ENCODE measurements at regions not wholly inside any gene's neighbourhood (a gene's known extent, or its start where the extent isn't known, plus 50 kb on each side); places are given as distances from the start of the nearest gene placed in this dataset.
A peak's percentile ranks its signal among the peaks of the same experiment; 100 is the strongest.

DNA sequence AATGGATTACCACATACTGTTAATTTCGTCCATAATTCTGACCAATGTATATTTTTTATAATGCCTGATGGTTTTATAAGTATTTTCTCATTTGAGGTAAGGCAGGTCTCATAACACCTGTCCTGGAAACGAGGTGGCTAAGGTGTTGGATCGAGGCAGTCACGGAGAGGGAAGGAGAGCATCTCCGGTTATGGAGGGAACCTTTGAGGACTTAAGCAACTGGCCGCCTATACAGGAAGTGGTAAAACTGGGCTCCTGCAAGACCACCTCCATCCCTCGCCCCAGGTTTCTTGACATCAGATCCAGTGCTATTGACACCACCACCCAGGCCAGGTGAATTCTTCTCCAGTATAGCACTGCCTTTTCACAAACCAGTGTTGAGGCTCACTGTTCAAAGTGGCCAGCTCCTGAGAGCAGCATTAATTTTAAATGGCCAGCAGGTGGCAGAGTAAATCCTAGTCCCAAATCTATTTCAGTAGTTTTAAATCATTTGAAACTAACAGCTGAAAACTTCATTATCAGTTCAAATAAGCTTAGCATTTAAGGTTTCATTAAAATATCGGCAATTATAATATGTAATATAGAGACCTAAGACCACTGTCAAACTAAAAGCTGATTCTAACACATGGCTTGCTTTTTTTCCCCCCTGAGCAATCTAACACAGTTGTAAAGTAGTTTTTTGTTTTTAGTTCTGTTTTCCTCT is 100.8 kb downstream of the PPM1A start:
- peak; percentile 71 for DNase-seq

DNA sequence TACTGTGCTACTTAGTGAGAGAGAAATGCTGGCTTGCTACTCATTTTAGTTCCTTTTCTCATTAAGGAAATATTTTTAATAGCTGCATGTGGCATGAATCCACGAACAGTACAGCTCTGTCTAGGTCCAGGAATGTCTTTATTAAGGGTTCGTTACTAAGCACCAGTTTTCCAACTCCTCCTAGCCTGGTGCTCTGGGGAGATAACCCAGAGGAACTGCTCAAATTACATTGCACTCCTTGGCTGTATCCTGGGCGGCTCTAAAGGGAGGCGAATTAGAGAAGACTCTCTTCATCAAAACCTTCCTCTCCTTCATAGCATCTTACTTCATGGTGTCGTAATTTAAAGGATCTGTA is 101.3 kb downstream of the PPM1A start:
- DNase-seq, result no peak

DNA sequence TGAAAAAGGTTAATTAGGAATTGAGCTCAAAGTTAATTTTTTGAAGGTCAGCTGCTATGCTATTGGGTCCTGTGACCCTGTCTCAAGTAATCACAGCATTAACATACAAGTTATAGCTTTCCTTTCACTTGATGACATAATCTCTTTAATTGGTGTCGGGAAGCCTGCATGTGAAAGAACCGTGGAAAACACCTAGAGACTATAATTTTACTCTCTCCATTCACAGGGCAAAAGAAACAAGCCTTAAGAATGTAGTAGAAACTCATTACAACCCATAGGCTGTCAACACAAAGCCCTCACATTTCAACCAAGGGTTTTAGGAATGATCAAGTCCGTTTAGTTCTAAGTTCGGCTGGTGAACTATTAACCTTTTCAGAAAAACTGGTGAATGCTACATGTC is 104.4 kb downstream of the PPM1A start:
- DNase-seq, result no peak

DNA sequence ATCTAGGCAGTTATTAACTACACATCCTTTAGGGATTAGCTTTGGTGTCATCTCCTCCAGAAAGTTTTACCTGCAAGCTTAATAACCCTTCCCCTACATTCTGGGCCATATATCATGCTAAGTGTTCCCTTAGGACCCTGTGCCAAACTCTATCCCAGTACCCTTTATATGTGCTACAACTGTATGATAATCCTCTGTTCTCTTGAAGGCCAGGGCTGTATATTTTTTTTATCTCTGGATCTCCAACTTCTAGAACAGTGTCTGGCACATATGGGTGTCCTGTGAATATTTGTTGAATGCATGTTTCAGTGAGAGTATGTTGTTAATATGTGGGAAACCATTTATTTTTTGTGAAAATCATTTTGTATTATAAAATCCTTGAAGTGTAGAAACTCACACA is 106.7 kb downstream of the PPM1A start:
- DNase-seq, result no peak

DNA sequence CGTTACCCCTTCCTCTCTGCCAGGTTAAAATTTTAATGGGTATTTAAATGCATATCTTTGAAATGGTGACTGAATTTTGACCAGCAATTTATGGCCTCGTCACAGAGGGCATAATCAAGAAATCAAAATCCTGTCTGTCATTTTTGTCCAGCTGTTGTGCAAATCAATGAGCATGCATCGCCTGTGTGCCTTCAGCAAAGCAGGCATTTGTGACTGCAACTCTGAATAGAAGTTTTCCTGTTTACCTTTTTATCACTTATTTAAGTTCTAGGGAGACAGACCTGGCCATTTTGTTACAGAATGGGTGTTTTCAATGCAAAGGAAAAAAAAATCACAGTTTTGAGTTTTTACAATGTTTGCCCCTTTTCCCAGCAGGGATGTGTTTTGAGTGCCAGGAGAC is 107.4 kb downstream of the PPM1A start:
- DNase-seq, result no peak

DNA sequence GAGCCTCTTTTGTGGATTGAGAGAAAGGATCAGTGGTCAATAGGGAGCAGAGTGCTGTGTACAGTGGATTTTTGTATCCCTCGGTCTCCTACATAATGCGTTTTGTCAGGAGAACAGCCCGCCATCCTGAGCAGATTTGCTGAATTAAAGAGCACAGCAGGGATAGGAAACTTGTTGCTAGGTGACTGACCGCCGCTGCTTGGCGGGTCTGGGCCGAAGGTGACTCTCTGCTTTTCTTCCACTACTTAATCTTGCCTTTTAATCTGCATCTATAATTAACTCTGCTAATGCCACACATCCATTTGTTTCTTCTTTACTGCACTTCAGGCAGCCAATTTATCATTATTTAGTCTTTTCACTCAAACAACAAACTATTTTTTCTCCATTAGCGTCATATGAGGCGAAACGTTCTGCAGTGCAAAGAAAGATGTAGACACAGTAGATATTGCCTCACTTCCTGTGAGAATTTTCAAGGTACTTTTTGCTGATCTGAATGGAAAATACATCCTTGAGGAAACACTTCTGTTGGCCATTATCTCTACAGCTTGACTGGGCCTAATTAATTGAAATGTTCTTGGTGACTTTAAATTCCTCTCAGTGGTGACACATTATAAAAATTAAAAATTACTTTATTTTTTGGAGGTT is 108.0 kb downstream of the PPM1A start:
- DNase-seq, result no peak

DNA sequence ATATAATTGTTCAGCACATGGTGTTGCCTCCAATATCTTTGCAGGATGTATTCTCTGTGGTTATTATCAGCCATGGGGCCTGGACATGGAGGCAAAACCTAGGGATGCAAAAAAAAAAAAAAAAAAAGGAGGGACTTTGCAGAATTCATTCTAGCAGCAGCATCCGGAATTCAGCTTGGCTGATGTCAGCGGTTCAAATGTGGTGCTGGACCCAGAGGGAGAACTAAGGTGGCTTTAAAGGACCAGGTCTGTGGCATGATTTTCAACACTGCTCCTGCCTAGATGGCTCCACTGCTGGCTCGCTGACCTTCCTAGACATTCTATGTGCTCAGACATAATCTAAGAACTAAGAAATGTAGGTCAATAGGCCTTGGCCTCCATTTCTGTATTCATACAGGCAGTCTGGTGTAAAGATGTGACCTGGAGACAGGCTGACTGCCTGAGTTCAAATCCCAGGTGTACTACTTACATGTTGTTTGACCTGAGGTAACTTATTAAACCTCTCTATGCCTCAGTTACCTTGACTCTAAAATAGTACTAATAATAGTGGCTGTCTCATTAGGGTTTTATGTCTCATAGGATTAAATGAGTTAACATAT is 108.6 kb downstream of the PPM1A start:
- no peak for DNase-seq

DNA sequence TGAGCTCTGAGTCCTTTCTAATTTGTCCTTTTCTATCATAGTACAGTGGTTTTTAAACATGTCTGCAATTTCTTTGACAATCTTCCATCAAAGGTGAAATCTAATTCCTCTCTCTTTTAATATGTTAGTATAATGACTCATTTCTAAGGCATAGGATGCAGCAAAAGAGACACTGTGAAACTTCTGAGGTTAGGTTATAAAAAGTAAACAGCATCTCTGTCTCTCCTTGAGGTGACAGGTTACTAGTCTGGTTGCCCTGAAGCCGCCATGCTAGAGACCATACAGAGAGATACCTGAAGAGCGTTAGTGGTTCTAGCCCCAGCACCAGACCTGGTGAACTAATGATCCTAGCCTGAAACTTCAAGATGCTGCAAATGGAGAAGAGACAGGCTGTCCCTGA is 114.3 kb downstream of the PPM1A start:
- no peak for DNase-seq

DNA sequence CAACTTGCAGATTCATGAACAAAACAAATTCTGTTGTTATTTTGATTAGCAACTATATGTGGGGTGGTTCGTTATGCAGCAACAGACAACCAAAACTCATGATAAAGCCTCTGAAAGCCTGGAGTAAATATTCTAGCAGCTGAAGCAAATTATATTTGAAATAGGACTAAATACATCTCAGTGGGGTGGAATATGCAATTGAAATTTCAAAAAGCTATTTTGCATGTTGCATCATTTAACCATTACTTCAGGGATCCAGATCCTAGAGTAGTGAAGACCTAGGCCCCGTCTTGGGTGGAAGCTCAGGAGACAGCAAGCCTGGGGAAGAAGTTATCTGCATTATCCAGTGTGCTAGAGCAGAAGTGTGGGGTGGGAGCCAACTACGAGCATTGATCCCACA is 114.7 kb downstream of the PPM1A start:
- DNase-seq, result no peak

DNA sequence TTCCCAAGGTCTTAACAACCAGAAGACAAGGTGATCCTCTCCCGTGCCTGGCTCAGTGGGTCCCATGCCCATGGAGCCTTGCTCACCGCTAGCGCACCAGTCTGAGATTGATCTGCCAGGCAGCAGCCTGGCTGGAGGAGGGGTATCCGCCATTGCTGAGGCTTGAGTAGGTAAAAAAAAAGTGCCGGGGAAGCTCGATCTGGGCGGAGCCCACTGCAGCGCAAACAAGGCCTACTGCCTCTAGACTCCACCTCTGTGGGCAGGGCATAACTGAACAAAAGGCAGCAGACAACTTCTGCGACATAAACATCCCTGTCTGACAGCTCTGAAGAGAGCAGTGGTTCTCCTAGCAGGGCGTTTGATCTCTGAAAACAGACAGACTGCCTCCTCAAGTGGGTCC is 104.0 kb downstream of the C14orf39 start:
- DNase-seq, result peak; percentile 39
